Stomach (tissue), 4 donors: ENCODE measurements at regions not wholly inside any gene's neighbourhood (a gene's known extent, or its start where the extent isn't known, plus 50 kb on each side); places are given as distances from the start of the nearest gene placed in this dataset.

Experiments
- CTCF ChIP-seq, 7 experiments: fragments of 450-650 bp in 4 of 7; fragments of 200-600 bp in 3 of 7; sonication (generic) in 3 of 7; IDR thresholded peaks; one replicate each; pipeline ENCODE4 v1.5.1; 2016 to 2019; ENCODE audit warnings: antibody characterized with exemption in 7 of 7, control low read depth in 2 of 7, mild to moderate bottlenecking in 1 of 7
- POLR2A ChIP-seq, 4 donors: fragments of 450-650 bp; IDR thresholded peaks; one replicate each; pipeline ENCODE4 v1.6.1; 2016; ENCODE audit warnings: antibody characterized with exemption in 4 of 4, control low read depth in 2 of 4, mild to moderate bottlenecking in 1 of 4, moderate library complexity in 1 of 4

GRCh38 chr15:95196176-95196915 lies 965.0 kb downstream of the MCTP2 start:
- no peak for TF ChIP-seq POLR2A (IDR thresholded peaks at IDR 0.05)
- no peak for TF ChIP-seq CTCF (IDR thresholded peaks at IDR 0.05)
